G401.6 (cell line): ENCODE measurements at regions not wholly inside any gene's neighbourhood (a gene's known extent, or its start where the extent isn't known, plus 50 kb on each side); places are given as distances from the start of the nearest gene placed in this dataset.
"Not testable (repeated sequence)": the region's sequence is repeated elsewhere in the genome, so short reads cannot be mapped to it uniquely, and the experiment has no call there.

Experiments used
- FAIRE-seq: peaks from 2 replicates; lab custom pipeline; 2012; peaks lifted over from hg19 to GRCh38; lab: Jason Lieb, UNC

DNA sequence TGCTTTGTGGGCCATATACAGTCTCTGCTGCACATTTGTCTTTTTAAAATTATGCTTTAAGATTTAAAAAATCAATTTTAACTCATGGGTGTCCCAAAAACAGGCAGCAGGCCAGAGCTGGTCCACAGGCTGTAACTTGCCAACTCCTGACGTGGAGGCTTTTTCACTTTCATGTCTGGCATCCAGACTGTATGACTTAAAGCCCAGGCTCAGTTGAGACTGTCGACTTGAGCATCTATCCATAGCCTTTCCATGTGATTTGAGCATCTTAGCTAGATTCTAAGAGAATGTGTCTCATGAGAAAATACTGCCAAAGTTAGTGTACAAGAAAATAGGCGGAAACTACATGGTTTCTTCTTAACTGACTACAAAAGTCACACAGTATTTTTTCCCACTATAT, 559.0 kb upstream of the TUSC1 start:
- FAIRE-seq: no peak

DNA sequence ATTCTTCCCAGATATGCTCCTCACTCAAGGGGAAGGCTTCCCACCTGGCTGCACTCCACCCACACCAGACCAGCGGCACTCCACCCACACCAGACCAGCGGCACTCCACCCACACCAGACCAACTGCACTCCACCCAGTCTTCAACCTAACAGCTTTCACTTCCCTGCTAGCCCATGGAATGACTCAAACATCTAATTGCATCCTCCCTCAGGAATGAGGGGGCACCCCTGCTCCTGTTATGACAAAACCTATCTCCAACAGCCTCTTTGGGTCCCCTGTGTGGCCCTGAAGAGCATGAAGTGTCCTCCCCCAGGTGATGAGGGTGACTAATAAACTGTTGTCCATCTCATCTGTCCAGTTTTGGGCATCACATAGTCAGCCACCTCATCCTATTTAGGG, 556.6 kb upstream of the TUSC1 start:
- no peak for FAIRE-seq

DNA sequence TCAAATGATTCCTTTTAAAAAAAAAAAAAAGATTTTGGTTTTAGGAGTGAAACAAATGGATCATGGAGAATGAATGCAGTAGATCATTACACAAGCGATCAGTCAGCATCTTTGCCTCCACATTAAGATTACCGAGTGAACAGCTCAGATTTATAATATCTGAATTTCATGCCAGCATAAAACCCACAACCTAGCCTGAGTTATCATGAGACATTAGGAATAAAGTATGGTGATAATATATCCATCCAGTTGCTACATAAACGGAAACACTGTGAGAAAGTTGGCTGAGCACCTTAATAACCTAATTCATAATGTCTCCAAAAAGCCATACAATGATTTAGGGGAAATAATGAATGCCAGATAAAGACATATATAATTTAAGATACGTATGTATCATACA, 553.1 kb upstream of the TUSC1 start:
- FAIRE-seq: no peak

DNA sequence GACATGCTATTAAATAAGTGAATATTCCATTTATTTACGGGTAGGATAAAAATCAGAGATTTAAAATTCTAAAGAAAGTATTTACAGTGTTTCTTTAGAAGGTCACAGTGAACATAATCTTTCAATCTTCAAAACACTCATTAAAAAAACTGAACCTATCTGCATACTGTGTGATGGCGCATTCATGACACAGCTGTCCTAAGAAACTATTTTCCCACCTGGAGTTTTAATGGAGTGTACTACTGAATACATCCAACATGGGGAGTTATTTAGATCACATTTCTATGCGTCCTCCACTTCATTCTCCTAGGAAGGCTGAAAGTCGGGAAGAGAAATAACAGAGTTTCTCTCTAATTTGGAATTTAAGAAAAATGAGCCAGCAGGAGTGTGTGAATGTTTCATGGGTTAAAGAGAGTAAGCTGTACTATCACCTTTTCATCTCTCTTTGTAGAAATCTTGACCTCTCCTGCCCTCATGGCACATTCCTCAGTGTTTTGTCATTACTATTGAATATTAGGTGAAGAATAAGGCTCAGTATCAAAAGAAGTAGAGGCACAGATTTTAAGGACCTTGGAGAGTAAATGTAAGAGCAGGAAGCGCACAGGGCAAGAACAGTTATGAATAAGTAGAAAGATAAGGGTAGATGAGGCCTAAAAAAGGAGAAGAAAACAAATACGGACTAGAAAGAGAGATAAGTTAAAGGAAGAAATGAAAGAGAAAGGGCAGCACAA, 551.2 kb upstream of the TUSC1 start:
- no peak for FAIRE-seq

DNA sequence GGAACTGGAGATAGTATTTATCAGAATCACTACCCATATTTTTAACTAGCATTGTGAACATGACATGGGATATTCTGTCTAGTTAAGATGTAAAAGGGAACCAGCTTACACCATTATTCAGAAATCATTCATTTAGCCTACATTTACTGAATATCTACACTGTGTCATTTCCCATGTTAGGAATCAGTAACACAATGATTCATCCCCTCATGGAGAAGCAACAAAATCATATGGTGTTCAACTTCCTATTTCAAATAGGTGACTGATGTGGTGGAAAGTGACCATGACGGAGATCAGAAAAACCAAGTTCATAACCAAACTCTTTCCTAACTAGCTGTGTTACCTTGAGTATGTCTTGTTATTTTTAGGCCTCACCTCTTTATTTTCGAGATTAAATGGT, 550.0 kb upstream of the TUSC1 start:
- FAIRE-seq: no peak

DNA sequence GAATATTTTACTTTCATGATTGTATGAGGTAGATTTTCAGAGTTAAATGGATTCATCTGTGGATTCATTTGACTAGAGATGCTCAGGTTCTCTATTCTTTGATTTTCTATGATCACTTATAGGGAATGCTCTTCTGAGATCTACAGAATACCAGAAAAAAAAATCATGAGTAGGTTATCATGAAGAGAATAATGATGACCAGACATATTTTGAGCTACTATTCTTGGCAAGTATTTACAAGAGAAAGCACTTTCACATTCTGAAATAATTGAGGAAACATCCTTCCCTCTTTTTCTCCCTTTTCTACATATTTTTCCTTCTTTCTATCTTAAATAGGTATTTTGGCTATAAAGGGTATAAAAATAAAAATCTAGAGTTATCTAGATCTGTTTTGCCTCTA, 543.0 kb upstream of the TUSC1 start:
- no peak for FAIRE-seq

DNA sequence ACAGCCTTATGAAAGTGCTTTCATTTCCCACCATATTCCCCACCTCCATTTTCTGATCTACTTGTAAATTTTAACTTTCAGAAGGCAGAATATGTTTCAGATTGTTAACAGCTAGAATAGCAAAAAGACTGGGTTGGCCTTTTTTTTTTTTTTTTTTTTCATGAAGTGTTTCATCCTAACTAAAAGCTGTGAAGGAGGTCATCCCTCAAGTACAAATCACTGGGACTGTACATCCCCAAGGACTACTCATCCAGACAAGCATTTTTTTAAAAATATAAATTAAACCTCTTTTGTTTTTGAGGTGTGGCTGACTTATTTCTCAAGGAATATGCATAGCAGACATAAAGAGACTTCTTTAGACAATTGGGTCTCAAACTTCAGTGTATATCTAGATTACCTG, 542.1 kb upstream of the TUSC1 start:
- no peak for FAIRE-seq

DNA sequence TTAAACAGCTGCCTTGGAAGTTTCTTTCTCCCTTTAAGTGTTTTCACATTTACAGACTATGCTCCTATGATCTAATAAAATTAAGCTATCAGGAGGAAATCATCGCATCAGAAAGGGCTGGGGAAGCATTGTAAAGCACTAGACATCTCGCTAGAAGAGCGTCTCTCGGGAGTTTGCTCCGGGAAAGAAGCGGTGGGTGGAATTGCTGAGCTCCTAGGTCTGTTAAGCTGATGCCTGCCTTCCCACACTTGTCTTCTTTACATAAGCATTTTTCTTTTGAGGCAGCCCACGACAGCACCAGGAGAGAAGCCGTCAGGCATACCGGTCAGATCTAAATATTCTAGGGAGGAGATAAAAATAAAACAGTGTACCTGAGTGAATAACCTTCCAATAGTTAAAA, 541.7 kb upstream of the TUSC1 start:
- FAIRE-seq: no peak

DNA sequence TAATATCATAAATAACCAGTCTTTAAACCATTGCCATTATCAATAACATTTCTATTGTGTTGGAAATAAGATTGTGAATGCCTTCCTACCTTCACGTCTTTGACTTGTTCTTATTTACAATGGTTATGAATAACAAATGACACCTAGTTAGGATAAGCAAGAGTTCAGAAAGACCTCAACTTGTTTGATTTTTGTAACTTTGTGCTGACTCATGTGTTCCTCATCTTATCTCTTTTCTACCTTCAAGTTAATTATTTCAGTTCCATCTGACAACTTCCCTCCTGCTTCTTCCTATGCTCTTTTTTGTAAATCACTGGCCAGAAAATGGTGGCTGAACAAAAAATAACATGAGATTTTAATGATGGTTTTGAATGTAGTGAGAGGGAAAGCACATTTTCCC, 538.5 kb upstream of the TUSC1 start:
- FAIRE-seq: no peak

DNA sequence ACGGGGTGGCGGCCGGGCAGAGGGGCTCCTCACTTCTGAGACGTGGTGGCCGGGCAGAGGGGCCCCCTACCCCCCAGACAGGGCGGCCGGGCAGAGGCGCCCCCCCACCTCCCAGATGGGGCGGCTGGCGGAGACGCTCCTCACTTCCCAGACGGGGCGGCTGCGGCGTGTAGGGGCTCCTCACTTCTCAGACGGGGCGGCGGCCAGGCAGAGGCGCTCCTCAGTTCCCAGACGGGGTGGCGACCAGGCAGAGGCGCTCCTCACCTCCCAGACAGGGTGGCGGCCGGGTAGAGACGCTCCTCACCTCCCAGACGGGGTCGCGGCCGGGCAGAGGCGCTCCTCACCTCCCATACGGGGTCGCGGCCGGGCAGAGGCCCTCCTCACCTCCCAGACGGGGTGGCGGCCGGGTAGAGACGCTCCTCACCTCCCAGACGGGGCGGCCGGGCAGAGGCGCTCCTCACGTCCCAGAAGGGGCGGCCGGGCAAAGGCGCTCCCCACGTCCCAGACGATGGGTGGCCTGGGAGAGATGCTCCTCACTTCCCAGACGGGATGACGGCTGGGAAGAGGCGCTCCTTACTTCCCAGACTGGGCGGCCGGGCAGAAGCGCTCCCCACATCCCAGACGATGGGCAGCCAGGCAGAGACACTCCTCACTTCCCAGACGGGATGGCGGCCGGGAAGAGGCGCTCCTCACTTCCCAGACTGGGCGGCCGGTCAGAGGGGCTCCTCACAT, 536.6 kb upstream of the TUSC1 start:
- not testable (repeated sequence) for FAIRE-seq

DNA sequence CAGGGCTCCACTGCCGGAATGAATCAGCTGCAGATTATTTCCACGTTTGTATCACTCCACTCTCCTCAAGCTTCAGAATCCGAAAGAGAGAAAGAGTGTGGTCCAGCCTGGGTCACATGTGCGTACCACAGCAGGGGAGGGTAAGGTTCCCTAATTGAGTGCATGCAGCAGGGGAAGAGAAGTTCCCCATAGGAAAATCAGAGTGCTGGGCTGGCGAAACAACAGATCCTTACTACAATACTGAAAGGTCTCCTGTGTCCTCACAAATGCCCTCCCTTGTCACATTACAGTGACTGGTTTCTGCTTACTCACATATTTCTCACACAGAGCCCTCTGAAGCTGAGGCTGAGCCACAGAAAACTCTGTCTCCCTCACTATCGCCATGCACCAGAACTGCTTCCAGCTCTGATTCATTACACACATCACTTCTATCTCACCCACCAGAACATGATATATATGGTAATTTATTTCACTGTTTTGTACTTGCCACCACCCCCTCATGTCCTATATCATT, 532.2 kb upstream of the TUSC1 start:
- no peak for FAIRE-seq

DNA sequence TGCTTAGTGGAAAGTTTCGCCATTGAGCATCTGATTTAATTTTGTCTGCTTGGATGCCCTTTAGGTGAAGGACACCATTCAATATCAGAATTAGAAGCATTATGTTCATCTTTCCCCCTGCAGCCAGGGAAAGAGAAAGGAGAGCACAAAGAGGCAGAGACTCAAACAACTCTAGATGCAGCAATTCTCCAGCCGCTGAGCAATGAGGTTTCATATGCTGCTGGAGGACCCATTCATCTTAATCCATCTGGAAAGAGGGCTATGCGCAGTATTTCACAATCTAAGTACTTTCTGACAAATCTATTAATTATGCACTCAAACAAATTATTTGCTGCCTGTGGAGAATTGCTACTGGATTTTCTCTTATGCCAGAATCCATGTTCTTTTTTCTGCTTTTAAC, 527.0 kb upstream of the TUSC1 start:
- no peak for FAIRE-seq

DNA sequence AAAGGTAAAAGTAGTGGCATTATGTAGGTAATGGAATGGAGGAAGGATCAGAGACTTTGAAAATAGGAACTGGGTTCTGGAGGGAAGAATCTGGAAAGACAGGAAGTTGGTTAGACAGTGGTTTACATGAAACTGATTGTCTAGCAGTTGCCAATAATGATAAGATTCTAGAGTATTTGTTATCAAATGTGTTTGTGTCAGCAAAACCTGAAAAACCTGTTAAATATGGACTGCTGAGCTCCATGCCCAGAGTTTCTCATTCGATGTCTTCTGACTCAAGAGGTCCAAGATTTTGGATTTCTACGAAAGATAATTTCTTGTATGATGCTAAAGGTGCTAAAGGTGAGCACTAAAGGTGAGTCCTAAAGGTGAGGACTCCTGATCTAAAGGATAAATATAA, 515.0 kb upstream of the TUSC1 start:
- no peak for FAIRE-seq

DNA sequence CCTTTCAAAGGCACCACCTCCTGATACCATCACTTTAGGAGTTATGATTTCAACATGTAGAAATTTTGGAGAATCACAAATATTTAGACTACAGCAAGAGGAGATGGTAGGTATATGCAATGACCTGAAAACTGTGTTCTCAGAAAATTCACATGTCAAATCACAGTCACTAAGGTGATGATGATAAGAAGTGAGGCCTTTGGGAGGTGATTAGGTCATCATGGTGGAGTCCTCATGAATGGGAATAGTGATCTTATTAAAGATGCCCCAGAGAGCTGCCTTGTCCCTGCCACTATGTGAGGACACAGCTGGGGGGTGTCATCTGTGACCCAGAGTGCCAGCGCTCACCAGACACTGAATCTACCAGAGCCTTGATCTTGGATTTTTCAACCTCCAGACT, 513.5 kb upstream of the TUSC1 start:
- no peak for FAIRE-seq

DNA sequence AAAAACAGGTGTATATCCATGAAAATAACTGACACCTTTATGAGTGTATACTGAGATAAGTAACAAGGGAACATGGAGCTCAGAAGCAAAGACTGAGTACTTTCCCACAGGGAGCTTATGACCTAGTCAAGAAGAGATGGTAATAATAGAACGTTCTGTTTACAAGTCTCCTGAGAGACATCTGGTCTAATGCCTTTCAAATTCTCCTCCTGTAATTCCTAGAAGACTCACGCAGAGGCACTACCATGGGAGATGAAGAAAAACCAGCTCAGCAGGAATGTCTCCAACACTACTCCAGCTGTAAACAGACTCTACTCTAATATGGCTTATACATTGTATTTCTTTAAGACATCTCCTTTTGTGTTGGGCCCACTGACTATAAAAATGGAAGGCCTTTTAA, 503.6 kb upstream of the TUSC1 start:
- FAIRE-seq: no peak

DNA sequence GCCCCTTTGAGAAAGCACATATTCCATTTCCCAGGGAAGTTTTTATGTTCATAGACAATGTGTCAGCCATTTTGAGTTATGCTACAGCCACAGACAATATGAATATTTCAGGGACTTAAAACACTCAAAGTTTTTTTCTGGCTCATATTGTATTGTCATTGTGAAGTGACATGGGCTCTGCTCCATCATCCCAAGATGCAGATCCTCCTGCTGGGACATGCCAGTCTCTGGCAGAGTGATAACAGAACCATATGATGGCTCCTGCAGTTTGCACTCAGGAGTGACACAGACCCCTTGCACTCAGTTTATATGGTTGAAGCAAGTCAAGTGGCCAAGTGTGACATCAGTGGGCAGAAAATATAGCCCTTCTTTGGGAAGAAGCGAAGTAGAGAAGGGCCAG, 498.4 kb upstream of the TUSC1 start:
- FAIRE-seq: no peak

DNA sequence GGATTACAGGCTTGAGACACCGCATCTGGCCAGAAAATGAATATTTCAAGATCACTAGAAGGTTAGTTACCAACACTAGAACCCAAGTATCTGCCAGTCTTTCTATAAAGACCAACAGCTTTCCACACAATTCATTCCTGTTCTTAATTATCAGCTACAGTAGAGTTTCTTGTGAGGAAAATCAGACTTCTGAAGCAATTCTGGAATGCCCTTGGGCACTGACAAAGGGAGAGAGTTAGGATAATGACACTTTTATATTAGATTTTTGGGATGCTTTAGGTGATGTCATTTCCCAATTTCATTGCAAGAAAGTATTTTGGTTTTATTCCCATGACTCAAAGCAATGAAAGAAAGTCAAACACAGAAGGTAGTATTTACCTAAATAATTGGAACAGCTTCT, 497.0 kb upstream of the TUSC1 start:
- FAIRE-seq: no peak

DNA sequence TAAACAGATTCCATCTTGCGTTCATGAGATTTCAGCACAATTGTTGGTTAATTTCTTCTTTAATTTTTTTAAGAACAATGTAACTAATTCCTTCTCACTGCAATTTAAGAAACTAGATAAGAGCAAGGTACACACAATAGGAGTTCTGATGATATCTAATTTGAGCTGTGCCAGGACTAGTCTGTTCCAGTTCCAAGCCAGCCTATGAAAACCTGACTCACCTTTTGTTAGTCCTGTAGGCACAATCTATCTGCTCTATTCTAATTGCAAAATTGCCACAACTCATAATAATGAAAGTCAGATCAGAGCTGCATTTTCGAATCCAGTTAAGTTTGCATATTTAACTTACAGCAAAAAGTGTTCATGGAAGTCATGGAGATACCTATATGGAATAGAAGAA, 494.1 kb upstream of the TUSC1 start:
- no peak for FAIRE-seq

DNA sequence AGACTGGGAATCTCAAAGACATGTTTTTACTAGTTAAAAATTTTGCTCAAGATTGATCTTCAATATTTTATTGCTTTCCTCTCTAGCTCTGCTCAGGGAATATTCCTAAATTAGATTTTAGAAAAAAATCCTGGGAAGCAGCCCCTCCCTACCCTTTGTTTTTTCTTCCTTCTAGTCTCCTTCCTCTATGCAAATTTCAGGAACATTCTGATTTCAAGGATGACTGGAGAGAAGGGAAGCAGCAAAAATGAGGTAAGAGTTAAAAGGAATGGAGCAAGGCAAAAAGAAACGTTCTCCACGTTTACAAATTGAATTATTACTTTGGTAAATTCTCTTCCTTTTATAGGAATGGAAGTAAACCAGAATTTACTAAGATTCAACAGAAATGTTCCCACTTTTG, 493.4 kb upstream of the TUSC1 start:
- FAIRE-seq: no peak

DNA sequence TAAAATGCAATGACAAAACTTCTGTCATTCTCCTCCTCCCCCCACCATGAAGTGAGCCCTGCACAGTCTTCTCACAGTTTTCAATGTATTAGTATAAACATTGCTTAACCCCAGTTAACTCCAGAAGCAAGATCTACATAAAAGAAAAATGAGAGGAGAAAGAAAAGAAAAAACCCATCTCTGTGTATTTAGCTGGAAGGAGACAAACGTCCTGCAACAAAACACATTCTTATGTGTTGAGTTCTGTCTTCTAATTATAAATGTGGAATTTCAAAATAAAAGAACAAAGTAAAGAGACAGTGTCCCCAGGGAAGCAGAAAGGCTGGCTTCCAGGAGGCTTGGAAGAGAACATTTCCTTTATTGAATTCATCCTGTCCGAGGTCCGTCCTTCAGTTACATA, 491.9 kb upstream of the TUSC1 start:
- no peak for FAIRE-seq

DNA sequence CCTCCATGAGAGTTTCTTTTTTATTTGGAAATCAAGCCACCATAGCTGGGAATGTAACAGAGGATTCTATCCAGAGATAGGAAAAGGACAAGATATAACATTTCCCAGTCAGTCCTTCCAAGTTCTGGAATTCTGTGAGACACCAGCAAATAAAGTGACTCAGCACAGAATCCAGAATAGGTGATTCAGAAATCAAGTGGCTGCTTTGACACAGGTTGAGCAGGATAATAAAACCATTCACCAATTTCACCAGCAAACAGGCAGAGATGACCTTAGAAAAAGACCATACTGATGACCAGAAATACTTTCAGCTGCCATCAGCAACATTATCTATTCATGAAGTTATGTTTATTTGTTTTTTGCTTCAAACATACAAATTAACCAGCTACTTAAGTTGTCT, 491.5 kb upstream of the TUSC1 start:
- no peak for FAIRE-seq

DNA sequence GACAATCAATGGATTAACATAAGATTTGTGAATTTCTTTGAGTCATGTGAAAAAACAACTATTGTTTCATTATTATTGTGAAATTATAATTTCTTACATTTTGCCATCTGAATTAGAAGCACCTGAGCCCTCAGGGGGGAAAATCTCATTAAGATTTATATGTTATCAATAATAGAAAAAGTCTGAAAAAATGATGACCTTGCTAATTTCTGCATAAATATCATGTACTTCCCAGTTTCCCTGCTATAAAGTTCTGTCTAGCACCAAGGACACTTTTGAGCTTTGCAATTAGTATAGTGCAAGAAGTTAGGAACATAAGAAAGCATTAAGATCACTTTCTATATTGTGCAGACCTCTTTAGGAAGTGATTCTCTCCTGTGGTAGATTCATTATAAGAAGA, 488.3 kb upstream of the TUSC1 start:
- no peak for FAIRE-seq

DNA sequence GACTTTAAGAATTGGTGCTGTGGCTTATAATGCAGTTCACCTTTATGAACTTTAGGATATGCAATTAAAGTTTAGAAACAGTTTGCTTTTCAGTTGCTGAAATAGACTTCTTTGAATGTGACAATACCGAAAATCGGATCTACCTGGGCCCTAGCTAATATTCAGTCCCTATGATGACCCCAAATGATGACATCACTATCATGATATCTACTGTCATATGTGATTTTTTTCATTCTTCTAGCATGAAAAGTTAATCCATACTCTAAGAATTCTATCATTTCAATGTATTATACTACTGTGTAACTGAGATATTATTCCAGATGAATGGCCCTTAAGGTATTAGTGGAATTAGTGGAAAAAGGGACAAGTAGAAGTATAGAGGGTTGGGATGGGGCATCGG, 487.2 kb upstream of the TUSC1 start:
- FAIRE-seq: no peak

DNA sequence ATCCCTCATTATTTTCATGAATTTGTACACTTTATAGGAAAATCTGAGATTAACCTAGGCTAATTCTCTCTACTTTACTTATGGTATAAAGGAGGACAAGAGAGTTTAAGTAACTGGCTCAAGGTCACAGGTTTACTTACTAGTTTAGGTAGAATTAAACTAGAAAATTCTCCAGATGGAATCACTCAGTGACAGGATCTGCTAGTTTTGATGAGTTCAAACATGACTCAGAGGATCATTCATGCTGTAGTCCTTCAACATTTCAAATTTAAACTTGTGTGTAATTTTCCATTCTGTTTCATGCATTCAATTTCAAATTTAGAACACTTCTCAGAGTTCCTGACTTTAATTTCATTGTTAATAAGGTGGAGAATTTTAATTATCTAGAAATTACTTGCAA, 485.7 kb upstream of the TUSC1 start:
- no peak for FAIRE-seq
